DND-41 (cell line): ENCODE measurements at regions not wholly inside any gene's neighbourhood (a gene's known extent, or its start where the extent isn't known, plus 50 kb on each side); places are given as distances from the start of the nearest gene placed in this dataset.

Experiments
- ATAC-seq: fragments of 200-7000 bp; cut with Tn5 transposase; 3 replicates; pipeline ENCODE4 v1.9.1; 2021; ENCODE audit warnings: low read depth; ENCODE audit not compliant: insufficient read depth
- DNase-seq: peaks from one replicate; pipeline ENCODE4 v3.0.0-alpha.2; 2020
- H2AFZ ChIP-seq: 2 replicates; pipeline ENCODE4 v1.6.0; 2012; ENCODE audit warnings: low read depth, low read length
- H3K27ac ChIP-seq: 2 replicates; pipeline ENCODE4 v1.5.1; 2012; ENCODE audit warnings: low read length, inconsistent platforms
- H3K27me3 ChIP-seq: fragments of 200-600 bp; sonication (generic); 2 replicates; pipeline ENCODE4 v1.6.0; 2012; ENCODE audit warnings: low read length, mild to moderate bottlenecking, inconsistent platforms; ENCODE audit not compliant: insufficient read depth, poor library complexity
- H3K36me3 ChIP-seq: 2 replicates; pipeline ENCODE4 v1.5.1; 2012; ENCODE audit warnings: low read length, inconsistent platforms; ENCODE audit not compliant: insufficient read depth
- H3K4me1 ChIP-seq: 2 replicates; pipeline ENCODE4 v1.5.1; 2012; ENCODE audit warnings: mild to moderate bottlenecking, low read length; ENCODE audit not compliant: insufficient read depth
- H3K4me2 ChIP-seq: 2 replicates; pipeline ENCODE4 v1.6.0; 2012; ENCODE audit warnings: mild to moderate bottlenecking, moderate library complexity, low read length, inconsistent platforms; ENCODE audit not compliant: insufficient read depth
- H3K4me3 ChIP-seq, 2 experiments: fragments of 200-600 bp in 1 of 2; shearing (Covaris generic) in 1 of 2; 2 replicates each; pipeline ENCODE4 v1.5.1; 2012 to 2016; ENCODE audit warnings: inconsistent platforms in 2 of 2, low read length in 2 of 2, mild to moderate bottlenecking in 2 of 2, low read depth in 1 of 2, moderate library complexity in 1 of 2
- H3K79me2 ChIP-seq: 2 replicates; pipeline ENCODE4 v1.6.0; 2012; ENCODE audit warnings: low read length, inconsistent platforms; ENCODE audit not compliant: insufficient read depth
- H3K9ac ChIP-seq: 2 replicates; pipeline ENCODE4 v1.6.0; 2012; ENCODE audit warnings: low read depth, mild to moderate bottlenecking, inconsistent platforms, low read length, moderate library complexity
- H3K9me3 ChIP-seq: 2 replicates; pipeline ENCODE4 v1.5.1; 2012; ENCODE audit warnings: low read length, moderate library complexity, mild to moderate bottlenecking, inconsistent platforms; ENCODE audit not compliant: insufficient read depth, severe bottlenecking
- H4K20me1 ChIP-seq: 2 replicates; pipeline ENCODE4 v1.6.0; 2012; ENCODE audit warnings: low read length; ENCODE audit not compliant: insufficient read depth
- CTCF ChIP-seq: IDR thresholded peaks from 2 replicates; pipeline ENCODE4 v1.5.1; 2012; ENCODE audit warnings: borderline replicate concordance, low read length, moderate library complexity, mild to moderate bottlenecking; ENCODE audit not compliant: poor library complexity, severe bottlenecking; ENCODE audit errors: extremely low read depth
- EZH2 ChIP-seq: IDR thresholded peaks from 3 replicates; pipeline ENCODE4 v1.6.1; 2012; ENCODE audit warnings: borderline replicate concordance, low read depth, mild to moderate bottlenecking, moderate library complexity, low read length, inconsistent platforms; ENCODE audit not compliant: severe bottlenecking

- Histone ChIP-seq H3K4me2 (no peak overlapping the region), H3K27ac (no peak overlapping the region), H3K79me2 (no peaks in the 10 kb centered on the region), H3K4me3 (no peak overlapping the region), H4K20me1 (no peaks in the 10 kb centered on the region), H3K4me1 (no peaks in the 10 kb centered on the region), H2AFZ (no peak overlapping the region), H3K36me3 (no peaks in the 10 kb centered on the region), H3K9me3 (peaks cover 5% of the 10 kb centered on the region), H3K9ac (no peak overlapping the region), H3K27me3 (no peaks in the 10 kb centered on the region)
- ATAC-seq, result no peak
- no peak for DNase-seq
- TF ChIP-seq CTCF (no peak), EZH2 (no peak)
Measured at GRCh38 chr9:135315572-135315971, 164.0 kb upstream of the PPP1R26 start.

GRCh38 chr9:135320331-135320730, 159.3 kb upstream of the PPP1R26 start:
- no peak overlapping the region for H3K27ac ChIP-seq
- no peak for ATAC-seq
- no peaks in the 10 kb centered on the region for H3K27me3 ChIP-seq
- H4K20me1 ChIP-seq, result no peaks in the 10 kb centered on the region
- no peaks in the 10 kb centered on the region for H3K36me3 ChIP-seq
- no peak for TF ChIP-seq CTCF
- TF ChIP-seq EZH2, result no peak
- no peak overlapping the region for H3K9ac ChIP-seq
- H3K4me3 ChIP-seq, result no peak overlapping the region
- H3K4me1 ChIP-seq, result no peaks in the 10 kb centered on the region
- H3K4me2 ChIP-seq, result no peak overlapping the region
- no peaks in the 10 kb centered on the region for H3K79me2 ChIP-seq
- DNase-seq, result no peak
- no peaks in the 10 kb centered on the region for H3K9me3 ChIP-seq
- no peak overlapping the region for H2AFZ ChIP-seq

- no peak overlapping the region for H3K4me2 ChIP-seq
Measured at GRCh38 chr9:135320943-135321342, 158.6 kb upstream of the PPP1R26 start.

More at GRCh38 chr9:135320943-135321342, 158.6 kb upstream of the PPP1R26 start:
- Histone ChIP-seq H3K36me3 (no peaks in the 10 kb centered on the region), H3K27ac (no peak overlapping the region), H3K4me3 (no peak overlapping the region), H4K20me1 (no peaks in the 10 kb centered on the region), H3K27me3 (no peaks in the 10 kb centered on the region), H3K9me3 (no peaks in the 10 kb centered on the region), H2AFZ (no peak overlapping the region), H3K9ac (no peak overlapping the region), H3K79me2 (no peaks in the 10 kb centered on the region), H3K4me1 (no peaks in the 10 kb centered on the region)
- ATAC-seq (no peak), DNase-seq (no peak)
- TF ChIP-seq CTCF (no peak), EZH2 (no peak)
